ENCODE measurements at regions not wholly inside any gene's neighbourhood (a gene's known extent, or its start where the extent isn't known, plus 50 kb on each side); places are given as distances from the start of the nearest gene placed in this dataset.

DNA sequence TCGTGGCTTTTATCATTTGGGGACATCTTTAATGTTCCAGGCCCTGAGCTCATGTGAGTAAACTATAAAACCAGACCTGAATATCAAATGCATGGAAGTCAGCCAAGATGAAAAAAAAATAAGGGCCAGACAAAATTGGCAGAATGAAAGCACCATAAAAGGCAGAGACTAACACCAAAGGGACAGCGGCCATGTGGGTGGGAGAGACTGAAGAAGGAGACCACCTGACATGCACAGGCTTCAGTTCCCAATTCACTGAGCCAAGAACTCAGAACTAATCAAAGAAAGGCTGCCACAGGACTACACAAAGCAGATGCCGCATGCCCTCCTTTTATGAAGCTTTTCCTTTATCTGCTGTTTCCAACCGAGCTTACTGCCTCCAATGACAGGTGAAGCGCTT is 267.1 kb downstream of the RAD51AP2 start:
- H3K27ac ChIP-seq: no peak overlapping the region
- no peaks in the 10 kb centered on the region for H3K27me3 ChIP-seq
- H3K4me1 ChIP-seq: no peaks in the 10 kb centered on the region
- no peak for DNase-seq (ENCODE audit: low spot score in 2 of 2)
- intact Hi-C loops (cut with DNase I; ENCODE audit: low total_unique reads): no loop called here
- no peak overlapping the region for H3K4me3 ChIP-seq
- no peaks in the 10 kb centered on the region for H3K36me3 ChIP-seq
- H3K9me3 ChIP-seq: no peaks in the 10 kb centered on the region
- TF ChIP-seq, protein P1, sequence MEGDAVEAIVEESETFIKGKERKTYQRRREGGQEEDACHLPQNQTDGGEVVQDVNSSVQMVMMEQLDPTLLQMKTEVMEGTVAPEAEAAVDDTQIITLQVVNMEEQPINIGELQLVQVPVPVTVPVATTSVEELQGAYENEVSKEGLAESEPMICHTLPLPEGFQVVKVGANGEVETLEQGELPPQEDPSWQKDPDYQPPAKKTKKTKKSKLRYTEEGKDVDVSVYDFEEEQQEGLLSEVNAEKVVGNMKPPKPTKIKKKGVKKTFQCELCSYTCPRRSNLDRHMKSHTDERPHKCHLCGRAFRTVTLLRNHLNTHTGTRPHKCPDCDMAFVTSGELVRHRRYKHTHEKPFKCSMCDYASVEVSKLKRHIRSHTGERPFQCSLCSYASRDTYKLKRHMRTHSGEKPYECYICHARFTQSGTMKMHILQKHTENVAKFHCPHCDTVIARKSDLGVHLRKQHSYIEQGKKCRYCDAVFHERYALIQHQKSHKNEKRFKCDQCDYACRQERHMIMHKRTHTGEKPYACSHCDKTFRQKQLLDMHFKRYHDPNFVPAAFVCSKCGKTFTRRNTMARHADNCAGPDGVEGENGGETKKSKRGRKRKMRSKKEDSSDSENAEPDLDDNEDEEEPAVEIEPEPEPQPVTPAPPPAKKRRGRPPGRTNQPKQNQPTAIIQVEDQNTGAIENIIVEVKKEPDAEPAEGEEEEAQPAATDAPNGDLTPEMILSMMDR (IDR thresholded peaks at IDR 0.05): no peak
- TF ChIP-seq POLR2AphosphoS5 (IDR thresholded peaks at IDR 0.05) (no peak), POLR2A (IDR thresholded peaks at IDR 0.05) (no peak)

DNA sequence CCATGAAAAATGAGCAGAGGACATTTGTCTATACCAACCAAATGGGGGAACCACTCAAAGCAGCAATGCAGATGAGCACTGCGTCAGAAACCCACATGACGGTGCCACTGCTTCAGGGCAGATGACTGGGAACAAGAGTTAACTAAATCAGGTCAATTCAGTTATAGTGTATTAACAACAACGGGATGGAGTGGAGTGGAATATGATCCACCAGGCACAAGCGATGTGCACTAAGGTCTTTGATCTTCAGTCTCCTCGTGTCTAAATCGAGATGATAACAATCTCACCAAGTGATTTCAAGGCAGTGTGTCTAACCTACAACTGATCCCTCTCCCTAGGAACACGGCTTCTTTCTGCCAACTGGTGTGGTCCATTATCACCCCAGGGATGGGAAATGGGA is 269.0 kb downstream of the RAD51AP2 start:
- no peak for DNase-seq (ENCODE audit: low spot score in 2 of 2)
- no peak overlapping the region for H3K27ac ChIP-seq
- H3K4me1 ChIP-seq: no peaks in the 10 kb centered on the region
- no peak overlapping the region for H3K4me3 ChIP-seq
- H3K27me3 ChIP-seq: no peaks in the 10 kb centered on the region
- no peaks in the 10 kb centered on the region for H3K36me3 ChIP-seq
- intact Hi-C loops (cut with DNase I; ENCODE audit: low total_unique reads): no loop called here
- H3K9me3 ChIP-seq: no peaks in the 10 kb centered on the region
- TF ChIP-seq, protein P1 (IDR thresholded peaks at IDR 0.05): no peak
- no peak for TF ChIP-seq POLR2AphosphoS5 (IDR thresholded peaks at IDR 0.05)
- no peak for TF ChIP-seq POLR2A (IDR thresholded peaks at IDR 0.05)

DNA sequence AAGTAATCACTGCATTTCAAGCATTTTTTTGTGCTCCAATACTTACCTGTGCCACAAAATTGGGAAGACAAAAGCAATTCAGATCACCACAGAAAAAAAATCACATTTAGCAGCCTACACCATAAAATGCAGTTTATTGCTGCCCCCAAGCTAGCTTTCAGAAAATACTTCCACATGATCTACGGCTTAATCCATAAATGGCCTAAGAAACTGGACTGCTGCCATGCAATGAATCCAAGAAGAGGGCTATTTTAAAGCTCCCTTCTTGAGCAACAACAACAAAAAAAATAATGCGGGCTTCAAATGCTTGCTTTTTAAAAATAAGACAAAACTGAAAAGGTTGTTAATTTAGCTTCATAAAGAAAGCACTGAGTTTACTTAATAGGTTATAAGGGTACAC is 272.3 kb downstream of the RAD51AP2 start:
- Histone ChIP-seq H3K4me3 (no peak overlapping the region), H3K36me3 (no peaks in the 10 kb centered on the region), H3K27ac (no peak overlapping the region), H3K27me3 (no peaks in the 10 kb centered on the region), H3K9me3 (no peaks in the 10 kb centered on the region), H3K4me1 (no peaks in the 10 kb centered on the region)
- DNase-seq (ENCODE audit: low spot score in 2 of 2): no peak
- intact Hi-C loops (cut with DNase I; ENCODE audit: low total_unique reads): no loop called here
- no peak for TF ChIP-seq POLR2AphosphoS5 (IDR thresholded peaks at IDR 0.05)
- TF ChIP-seq POLR2A (IDR thresholded peaks at IDR 0.05): no peak
- TF ChIP-seq, protein P1 (IDR thresholded peaks at IDR 0.05): no peak

DNA sequence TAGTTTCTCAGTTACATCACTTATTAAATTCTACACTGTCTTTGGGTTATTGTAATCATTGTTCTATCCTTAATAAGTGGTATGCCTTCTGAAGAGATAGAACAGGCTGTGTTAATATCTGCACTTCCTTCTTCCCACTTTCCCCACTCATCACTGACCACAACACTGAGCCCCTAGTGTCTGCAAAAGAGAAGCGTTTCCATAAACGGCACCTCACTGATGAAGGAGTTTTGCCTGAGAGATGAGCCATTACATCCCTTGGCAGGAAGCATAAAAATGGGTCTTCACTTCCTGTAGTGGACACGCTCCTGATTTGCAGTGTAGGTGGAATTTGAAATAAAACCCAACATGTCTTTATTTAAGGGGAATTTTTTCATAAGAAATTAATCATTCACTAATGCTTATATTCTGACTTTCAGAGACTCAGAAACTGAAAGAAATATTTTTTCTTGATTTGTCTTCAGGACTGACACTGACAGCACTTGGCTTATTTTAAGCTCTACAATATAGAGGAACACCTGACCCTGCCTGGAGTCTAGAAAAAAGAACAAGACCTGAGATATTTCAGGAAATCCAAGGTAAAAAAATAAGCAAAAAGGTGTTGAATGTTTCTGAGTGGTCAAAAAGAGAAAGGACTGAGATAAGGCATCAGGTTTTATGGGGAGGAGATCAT is 275.3 kb downstream of the RAD51AP2 start:
- H3K27ac ChIP-seq: no peak overlapping the region
- intact Hi-C loops (cut with DNase I; ENCODE audit: low total_unique reads): no loop called here
- TF ChIP-seq POLR2AphosphoS5 (IDR thresholded peaks at IDR 0.05) (no peak), POLR2A (IDR thresholded peaks at IDR 0.05) (no peak)
- TF ChIP-seq, protein P1 (IDR thresholded peaks at IDR 0.05): no peak
- no peaks in the 10 kb centered on the region for H3K36me3 ChIP-seq
- no peak overlapping the region for H3K4me3 ChIP-seq
- H3K27me3 ChIP-seq: no peaks in the 10 kb centered on the region
- no peak for DNase-seq (ENCODE audit: low spot score in 2 of 2)
- no peaks in the 10 kb centered on the region for H3K9me3 ChIP-seq
- no peaks in the 10 kb centered on the region for H3K4me1 ChIP-seq

DNA sequence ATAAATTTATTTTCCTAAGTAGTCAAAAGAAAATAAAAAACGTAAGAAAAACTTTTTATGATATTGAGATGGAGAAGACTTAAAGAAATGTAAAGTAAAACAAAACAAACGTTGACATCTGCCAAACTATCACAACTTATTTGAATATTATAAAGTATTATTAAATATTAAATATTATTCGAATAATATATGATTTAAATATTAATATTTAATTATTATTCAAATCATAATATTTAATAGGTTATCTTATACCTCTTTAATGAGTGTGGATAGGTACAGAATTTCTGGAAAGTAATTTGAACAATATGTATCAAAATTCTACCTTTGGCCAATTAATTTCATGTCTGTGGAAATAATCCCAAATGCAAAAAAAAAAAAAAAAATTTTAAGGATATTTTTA is 278.7 kb downstream of the RAD51AP2 start:
- Histone ChIP-seq H3K27ac (no peak overlapping the region), H3K36me3 (no peaks in the 10 kb centered on the region), H3K27me3 (no peaks in the 10 kb centered on the region), H3K4me3 (no peak overlapping the region), H3K4me1 (no peaks in the 10 kb centered on the region), H3K9me3 (no peaks in the 10 kb centered on the region)
- no peak for DNase-seq (ENCODE audit: low spot score in 2 of 2)
- TF ChIP-seq, protein P1 (IDR thresholded peaks at IDR 0.05): no peak
- intact Hi-C loops (cut with DNase I; ENCODE audit: low total_unique reads): no loop called here
